ENCODE measurements at regions not wholly inside any gene's neighbourhood (a gene's known extent, or its start where the extent isn't known, plus 50 kb on each side); places are given as distances from the start of the nearest gene placed in this dataset.

- Mint-ChIP-seq H3K27ac (ENCODE audit: unreplicated experiment) (no peak overlapping the region), H3K36me3 (ENCODE audit: low read depth) (no peaks in the 10 kb centered on the region), H3K27me3 (ENCODE audit: low read depth) (no peaks in the 10 kb centered on the region), H3K4me3 (ENCODE audit: unreplicated experiment) (no peak overlapping the region), H3K4me1 (ENCODE audit: low read depth) (peaks cover 24% of the 10 kb centered on the region), H3K9me3 (ENCODE audit: low read depth) (no peaks in the 10 kb centered on the region)
- TF ChIP-seq, protein P1, sequence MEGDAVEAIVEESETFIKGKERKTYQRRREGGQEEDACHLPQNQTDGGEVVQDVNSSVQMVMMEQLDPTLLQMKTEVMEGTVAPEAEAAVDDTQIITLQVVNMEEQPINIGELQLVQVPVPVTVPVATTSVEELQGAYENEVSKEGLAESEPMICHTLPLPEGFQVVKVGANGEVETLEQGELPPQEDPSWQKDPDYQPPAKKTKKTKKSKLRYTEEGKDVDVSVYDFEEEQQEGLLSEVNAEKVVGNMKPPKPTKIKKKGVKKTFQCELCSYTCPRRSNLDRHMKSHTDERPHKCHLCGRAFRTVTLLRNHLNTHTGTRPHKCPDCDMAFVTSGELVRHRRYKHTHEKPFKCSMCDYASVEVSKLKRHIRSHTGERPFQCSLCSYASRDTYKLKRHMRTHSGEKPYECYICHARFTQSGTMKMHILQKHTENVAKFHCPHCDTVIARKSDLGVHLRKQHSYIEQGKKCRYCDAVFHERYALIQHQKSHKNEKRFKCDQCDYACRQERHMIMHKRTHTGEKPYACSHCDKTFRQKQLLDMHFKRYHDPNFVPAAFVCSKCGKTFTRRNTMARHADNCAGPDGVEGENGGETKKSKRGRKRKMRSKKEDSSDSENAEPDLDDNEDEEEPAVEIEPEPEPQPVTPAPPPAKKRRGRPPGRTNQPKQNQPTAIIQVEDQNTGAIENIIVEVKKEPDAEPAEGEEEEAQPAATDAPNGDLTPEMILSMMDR (IDR thresholded peaks at IDR 0.05): no peak
- DNase-seq (ENCODE audit: low spot score): no peak
These were observed 189.0 kb upstream of the CCN2 start for GRCh38 chr6:132140189-132140588.

DNA sequence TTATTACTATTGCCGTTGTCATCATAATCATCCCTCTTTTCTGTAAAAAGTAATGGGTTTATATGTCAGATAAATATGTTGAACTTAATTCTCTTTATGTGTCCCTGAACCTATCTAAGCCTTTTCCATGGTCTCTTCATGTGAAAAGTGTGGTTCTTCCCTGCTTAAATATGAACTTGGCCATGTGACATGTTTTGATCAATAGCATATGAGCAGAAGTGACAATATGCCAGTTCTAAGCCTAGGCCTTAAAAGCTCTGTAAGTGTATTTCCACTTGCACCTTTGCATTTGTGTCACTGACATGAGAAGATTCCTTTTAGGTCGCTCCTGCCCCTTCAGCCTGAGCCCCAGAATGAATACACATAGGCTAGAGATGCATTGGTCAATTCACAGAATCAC lies 188.4 kb upstream of the CCN2 start:
- no peaks in the 10 kb centered on the region for H3K27me3 Mint-ChIP-seq (ENCODE audit: low read depth)
- no peak overlapping the region for H3K4me3 Mint-ChIP-seq (ENCODE audit: unreplicated experiment)
- no peaks in the 10 kb centered on the region for H3K9me3 Mint-ChIP-seq (ENCODE audit: low read depth)
- DNase-seq (ENCODE audit: low spot score): no peak
- H3K27ac Mint-ChIP-seq (ENCODE audit: unreplicated experiment): no peak overlapping the region
- no peaks in the 10 kb centered on the region for H3K36me3 Mint-ChIP-seq (ENCODE audit: low read depth)
- TF ChIP-seq, protein P1 (IDR thresholded peaks at IDR 0.05): no peak
- H3K4me1 Mint-ChIP-seq (ENCODE audit: low read depth): peaks cover 25% of the 10 kb centered on the region

GRCh38 chr6:132136981-132137380 lies 185.8 kb upstream of the CCN2 start:
- H3K27me3 Mint-ChIP-seq (ENCODE audit: low read depth): no peaks in the 10 kb centered on the region
- H3K9me3 Mint-ChIP-seq (ENCODE audit: low read depth): no peaks in the 10 kb centered on the region
- H3K27ac Mint-ChIP-seq (ENCODE audit: unreplicated experiment): no peak overlapping the region
- H3K4me1 Mint-ChIP-seq (ENCODE audit: low read depth): peaks cover 37% of the 10 kb centered on the region
- no peak for DNase-seq (ENCODE audit: low spot score)
- TF ChIP-seq, protein P1 (IDR thresholded peaks at IDR 0.05): no peak
- no peak overlapping the region for H3K4me3 Mint-ChIP-seq (ENCODE audit: unreplicated experiment)
- H3K36me3 Mint-ChIP-seq (ENCODE audit: low read depth): no peaks in the 10 kb centered on the region

DNA sequence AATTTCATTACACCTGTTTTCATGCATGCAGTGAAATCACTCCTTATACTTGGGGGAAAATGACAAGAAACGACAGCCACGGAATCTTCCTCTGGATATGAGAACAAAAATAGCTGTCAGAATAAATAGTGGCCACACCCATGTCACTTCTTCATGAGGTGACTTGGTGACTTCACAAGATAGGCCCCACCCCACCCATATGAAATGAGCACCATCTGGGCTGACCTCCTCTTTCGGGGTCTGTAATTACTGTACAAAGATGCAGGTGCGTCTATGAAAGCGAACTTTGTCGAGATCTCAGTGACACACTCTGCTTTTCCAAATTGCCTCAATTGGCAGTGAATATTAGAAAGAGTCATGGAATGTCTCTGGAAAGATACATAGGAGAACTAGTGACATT lies 184.2 kb upstream of the CCN2 start:
- no peak overlapping the region for H3K4me3 Mint-ChIP-seq (ENCODE audit: unreplicated experiment)
- no peaks in the 10 kb centered on the region for H3K27me3 Mint-ChIP-seq (ENCODE audit: low read depth)
- H3K27ac Mint-ChIP-seq (ENCODE audit: unreplicated experiment): no peak overlapping the region
- no peaks in the 10 kb centered on the region for H3K9me3 Mint-ChIP-seq (ENCODE audit: low read depth)
- no peaks in the 10 kb centered on the region for H3K36me3 Mint-ChIP-seq (ENCODE audit: low read depth)
- H3K4me1 Mint-ChIP-seq (ENCODE audit: low read depth): peaks cover 51% of the 10 kb centered on the region
- TF ChIP-seq, protein P1 (IDR thresholded peaks at IDR 0.05): no peak
- no peak for DNase-seq (ENCODE audit: low spot score)

DNA sequence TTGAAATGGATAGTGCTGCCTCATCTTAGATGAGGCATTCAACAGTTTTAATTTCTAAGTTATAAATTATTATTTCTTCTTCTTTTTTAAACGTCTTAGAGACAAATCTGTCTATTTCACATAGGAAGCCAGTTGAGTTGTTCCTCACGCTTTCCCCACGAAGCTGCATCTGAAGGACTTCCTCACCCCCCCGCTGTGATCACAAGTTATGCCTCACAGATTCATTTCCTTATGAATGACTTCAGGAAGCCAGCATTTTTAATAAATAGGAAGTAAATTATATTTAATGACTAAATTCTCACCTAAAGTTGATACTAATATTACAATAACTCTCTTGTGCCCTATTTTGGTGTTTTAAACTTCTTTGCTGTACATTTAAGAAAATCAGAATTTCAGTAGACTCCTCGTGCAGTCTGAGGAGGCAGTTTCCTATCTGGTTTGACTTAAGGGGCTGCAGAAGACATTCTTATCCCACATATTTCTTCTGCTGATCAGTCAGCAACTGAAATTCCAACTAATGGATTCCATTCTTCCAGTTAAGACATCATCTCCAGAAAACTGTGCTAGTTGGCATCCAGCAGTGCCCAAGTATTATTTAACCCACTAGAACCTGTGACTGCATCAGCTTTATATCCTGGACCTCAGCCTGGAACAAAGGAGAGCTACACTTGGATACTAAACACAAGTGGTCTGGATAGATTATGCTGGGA lies 182.7 kb upstream of the CCN2 start:
- no peaks in the 10 kb centered on the region for H3K9me3 Mint-ChIP-seq (ENCODE audit: low read depth)
- TF ChIP-seq, protein P1 (IDR thresholded peaks at IDR 0.05): no peak
- no peaks in the 10 kb centered on the region for H3K27me3 Mint-ChIP-seq (ENCODE audit: low read depth)
- H3K4me3 Mint-ChIP-seq (ENCODE audit: unreplicated experiment): peak overlapping the region; percentile 5
- H3K27ac Mint-ChIP-seq (ENCODE audit: unreplicated experiment): peak overlapping the region; percentile 95
- no peaks in the 10 kb centered on the region for H3K36me3 Mint-ChIP-seq (ENCODE audit: low read depth)
- H3K4me1 Mint-ChIP-seq (ENCODE audit: low read depth): peaks cover 56% of the 10 kb centered on the region
- DNase-seq (ENCODE audit: low spot score): no peak
